ENCODE measurements at regions not wholly inside any gene's neighbourhood (a gene's known extent, or its start where the extent isn't known, plus 50 kb on each side); places are given as distances from the start of the nearest gene placed in this dataset.

DNA sequence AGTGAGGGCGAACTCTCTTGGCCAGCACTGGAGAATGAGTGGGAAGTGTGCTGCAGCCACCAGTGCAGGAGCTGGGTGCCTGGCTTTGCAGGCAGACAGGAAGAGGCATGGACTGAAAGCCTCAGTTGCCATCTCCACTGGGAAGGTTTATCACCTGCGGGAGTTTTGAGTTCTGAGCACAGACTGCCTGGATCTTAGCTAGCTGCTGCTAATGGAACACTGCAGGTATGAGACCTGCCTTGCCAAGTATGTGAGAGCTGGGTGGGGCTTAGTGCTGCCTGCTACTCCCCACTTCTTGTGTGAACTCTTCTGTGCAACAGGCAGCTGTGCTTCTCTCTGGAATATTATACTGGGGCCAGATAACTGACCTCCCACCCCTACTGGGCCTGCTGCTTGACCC lies 424.1 kb downstream of the TLR4 start:
- intact Hi-C loops (cut with DNase I), result no loop called here
- DNase-seq, result no peak
- ATAC-seq, result no peak

DNA sequence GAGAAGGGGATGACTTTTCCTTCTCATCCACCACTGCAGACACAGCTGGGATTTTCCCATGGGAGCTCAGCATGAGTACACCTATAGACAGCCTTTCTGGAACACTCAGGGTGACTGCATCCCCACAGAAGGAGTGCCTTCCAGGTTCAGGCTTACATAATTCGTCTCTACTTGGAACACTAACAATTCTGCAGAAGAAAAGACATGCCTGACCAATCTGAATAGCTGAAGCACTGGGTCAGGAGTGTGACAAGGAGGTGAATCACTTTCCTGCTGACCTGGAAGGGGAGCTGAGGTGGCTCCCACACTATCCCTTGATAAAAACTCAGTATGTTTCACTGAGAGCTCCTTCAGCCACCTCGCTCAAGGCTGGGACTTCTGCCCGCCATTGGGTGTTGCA lies 425.3 kb downstream of the TLR4 start:
- no peak for DNase-seq
- ATAC-seq, result no peak
- intact Hi-C loops (cut with DNase I), result no loop called here

DNA sequence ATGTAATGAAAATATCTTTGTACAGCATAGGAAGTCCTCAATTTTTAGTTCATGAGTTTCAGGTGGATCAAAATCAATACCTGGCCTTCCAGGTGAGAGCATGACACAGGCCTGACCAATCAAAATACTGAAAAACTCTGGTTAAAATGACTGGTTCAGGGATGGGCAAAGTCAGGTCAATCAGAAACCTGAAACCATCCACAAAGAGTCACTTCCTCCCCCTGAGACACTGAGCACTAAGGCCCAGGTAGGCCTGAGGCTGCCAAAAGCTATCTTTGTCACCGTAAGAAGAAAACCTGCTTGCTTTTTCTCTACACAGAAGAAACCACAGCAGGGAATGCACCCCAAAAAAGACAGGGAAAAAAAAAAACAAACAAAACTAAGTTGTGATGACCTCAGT lies 444.8 kb downstream of the TLR4 start:
- ATAC-seq, result no peak
- no peak for DNase-seq
- intact Hi-C loops (cut with DNase I), result no loop called here

DNA sequence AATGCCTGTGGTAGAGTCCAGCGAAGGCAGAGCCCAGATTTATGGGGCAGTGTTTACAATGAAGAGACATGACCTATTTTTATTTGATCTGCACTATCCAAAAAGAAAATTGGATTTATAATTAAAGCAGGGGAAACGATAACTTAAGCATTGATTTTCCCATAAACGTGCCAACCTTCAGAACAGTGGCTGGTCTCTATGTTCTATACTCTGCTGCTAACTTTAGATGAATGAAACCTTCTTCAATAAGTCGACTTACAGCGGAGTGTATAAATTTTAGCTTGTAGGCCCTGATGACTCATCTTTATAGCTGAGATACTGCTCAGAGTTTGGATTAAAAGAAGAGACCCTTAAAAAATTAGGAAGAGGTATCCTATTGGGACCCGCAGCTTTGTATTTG lies 452.6 kb downstream of the TLR4 start:
- ATAC-seq (no peak), DNase-seq (no peak)
- intact Hi-C loops (cut with DNase I), result no loop called here

DNA sequence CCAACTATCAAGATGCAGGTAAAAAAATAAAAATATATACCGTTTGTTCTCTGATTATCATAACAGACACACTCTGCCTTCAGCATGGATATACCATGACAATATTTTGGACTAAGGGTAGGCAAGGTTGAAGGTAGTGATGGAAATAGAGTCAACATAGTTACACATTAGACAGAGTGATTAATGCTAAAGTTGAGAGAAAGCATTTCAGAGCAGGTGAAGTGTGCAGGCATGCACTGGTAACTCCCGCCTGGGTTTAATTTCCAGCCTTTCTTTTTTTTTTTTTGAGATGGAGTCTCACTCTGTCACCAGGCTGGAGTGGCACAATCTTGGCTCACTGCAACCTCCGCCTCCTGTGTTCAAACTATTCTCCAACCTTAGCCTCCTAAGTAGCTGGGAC lies 458.5 kb downstream of the TLR4 start:
- ATAC-seq, result no peak
- no peak for DNase-seq
- intact Hi-C loops (cut with DNase I), result no loop called here

DNA sequence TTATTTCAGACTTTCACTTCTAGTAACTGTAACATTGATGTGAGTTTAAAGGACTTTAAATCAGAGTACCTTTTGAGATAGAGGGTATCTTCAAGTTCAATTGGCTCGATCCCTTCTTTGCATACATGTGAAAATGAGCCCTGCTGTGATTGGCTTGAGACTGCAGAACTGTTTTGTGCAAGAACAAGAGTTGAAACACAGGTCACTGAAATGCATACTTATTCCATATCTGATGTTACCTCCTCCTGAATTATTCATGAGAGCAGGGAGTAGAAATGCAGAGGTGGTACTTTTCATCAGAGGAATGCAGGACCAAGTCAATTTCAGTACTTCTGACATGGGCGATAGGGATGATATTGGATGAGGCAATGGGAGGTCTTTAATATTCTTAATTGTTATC lies 459.5 kb downstream of the TLR4 start:
- no peak for ATAC-seq
- intact Hi-C loops (cut with DNase I), result no loop called here
- DNase-seq, result no peak

DNA sequence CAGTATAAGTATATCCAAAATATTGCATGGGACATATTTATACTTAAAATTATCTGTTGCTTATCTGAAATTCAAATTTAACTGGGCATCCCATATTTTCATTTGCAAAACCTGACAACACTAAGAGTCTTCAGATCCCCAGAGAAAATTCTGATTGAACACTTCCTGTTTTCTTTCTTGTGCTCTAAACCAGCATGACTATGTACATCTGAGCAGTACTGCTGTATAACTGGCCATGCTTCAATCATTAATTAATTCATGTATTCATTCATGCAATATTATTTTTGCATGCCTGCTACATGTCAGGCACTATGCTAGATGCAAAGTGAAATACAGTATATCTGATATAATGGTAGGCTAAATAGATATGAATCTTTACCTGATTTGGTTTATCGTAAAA lies 461.2 kb downstream of the TLR4 start:
- intact Hi-C loops (cut with DNase I), result no loop called here
- no peak for ATAC-seq

DNA sequence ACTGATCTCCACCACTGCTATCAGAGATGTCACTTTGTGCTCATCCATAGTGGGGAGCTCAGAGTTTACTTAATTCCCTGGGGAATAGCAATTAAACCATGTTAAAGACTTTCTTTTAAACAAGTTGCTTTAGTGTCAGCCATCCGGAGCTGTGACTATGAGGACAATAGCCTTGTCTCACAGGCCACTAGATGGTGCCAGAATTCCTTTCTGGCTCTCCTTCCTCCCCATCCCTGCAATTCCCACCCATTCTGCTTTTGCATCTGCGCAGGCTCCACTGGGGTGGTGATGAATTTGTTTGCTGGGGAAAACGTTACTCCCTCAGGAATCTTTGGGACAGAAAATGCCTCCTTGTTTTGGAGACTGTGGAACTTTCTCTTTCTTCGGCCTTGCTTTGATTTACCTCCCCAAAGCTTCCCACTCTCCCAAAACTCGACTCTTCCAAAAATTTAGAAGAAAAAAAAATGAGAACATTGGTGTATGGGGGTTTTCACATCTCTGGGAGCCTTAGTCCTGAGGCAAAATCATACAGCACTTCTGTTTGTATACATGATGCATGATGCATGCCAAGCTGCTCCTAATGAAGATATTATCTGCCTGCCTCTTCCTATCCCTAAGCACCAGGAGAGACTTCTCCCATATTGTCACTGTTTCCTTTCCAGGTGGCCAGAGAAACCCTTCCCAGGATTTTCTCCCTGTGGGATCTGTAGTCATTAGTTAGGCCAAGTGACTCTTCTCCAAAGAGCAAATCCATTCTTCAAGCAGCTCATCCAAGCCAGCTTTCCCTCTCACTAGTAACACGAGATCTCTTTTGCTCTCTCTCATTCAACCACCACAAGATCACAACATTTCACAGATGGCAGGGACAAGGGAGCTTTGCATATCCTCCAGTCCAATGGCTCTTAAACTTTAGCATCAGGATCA lies 466.1 kb downstream of the TLR4 start:
- intact Hi-C loops (cut with DNase I), result loop anchor here in 1 of 2 donors (10.0 kb wide), 4 partner anchors 355 to 1195 kb away; partner anchors contain the start of gene BRINP1
- ATAC-seq (peak; percentile 70 to 83), DNase-seq (peak; percentile 36)

More for the DNA sequence above, 461.2 kb downstream of the TLR4 start:
- DNase-seq, result no peak

DNA sequence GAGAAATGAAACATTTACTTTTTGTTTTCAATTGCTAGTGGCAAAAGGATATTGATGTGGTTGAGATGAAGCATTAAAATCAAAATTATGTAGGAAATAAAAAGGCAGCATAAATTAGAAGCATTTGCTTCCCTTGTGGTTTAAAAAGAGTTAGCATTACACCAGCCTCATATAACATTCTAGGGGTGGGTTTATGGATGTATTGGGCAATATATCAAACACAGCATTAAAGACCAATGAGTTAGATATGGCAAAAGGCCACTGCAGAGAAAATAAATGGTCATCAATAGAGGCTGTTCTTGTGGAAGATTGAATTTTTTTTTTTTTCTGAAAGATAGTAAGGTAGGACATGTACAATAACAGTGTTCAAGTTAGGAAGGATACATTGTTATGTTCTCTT lies 473.0 kb downstream of the TLR4 start:
- intact Hi-C loops (cut with DNase I), result loop anchor here in 1 of 2 donors (10.0 kb wide), 4 partner anchors 348 to 1188 kb away; partner anchors contain the start of gene BRINP1
- ATAC-seq (no peak), DNase-seq (no peak)

DNA sequence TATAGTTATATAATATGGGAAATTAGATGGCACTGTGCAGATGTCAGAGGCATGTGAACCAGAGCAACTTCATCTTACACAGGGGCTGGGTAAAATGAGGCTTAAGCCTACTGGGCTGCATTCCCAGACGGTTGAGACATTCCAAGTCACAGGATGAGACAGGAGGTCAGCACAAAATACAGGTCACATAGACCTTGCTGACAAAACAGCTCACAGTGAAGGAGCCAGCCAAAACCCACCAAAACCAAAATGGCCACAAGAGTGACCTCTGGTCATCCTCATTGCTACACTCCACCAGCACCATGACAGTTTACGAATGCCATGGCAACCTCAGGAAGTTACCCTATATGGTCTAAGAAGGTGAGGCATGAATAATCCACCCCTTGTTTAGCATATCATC lies 479.4 kb downstream of the TLR4 start:
- ATAC-seq (no peak), DNase-seq (no peak)
- intact Hi-C loops (cut with DNase I), result no loop called here

DNA sequence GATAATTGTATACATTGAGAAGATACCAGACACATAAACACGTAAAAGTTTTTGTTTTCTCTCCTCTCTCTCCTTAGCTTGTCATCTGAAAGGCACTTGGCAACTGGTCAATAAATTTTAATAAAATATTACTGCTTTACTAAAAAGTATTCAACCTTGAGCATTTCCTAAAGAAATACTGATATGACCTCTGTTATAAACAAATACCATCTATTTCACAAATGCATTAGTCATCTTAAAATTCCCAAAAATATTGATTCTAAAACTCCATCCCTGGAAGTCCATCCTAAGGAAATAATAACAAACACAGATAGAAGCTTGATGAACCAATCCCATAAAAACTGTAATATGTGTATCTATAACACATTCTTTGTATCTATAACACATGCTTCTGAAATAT lies 483.2 kb downstream of the TLR4 start:
- intact Hi-C loops (cut with DNase I), result no loop called here
- no peak for DNase-seq
- no peak for ATAC-seq

DNA sequence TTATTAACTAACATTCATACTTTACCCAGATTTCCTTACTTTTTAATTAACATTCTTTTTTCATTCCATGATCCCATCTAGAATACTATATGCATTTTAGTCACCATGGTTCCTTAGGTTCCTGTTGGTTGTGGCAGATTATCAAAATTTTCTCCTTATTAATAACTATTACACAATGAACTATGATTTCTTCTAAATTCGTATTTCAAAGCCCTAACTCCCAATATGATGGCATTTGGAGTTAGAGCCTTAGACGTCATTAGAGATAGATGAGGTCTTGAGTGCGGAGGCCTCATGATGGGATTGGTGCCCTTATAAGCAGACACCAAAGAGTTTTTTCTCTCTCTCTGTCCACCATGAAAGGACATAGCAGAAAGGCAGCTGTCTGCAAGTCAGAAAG lies 485.4 kb downstream of the TLR4 start:
- intact Hi-C loops (cut with DNase I), result no loop called here
- no peak for ATAC-seq
- no peak for DNase-seq

DNA sequence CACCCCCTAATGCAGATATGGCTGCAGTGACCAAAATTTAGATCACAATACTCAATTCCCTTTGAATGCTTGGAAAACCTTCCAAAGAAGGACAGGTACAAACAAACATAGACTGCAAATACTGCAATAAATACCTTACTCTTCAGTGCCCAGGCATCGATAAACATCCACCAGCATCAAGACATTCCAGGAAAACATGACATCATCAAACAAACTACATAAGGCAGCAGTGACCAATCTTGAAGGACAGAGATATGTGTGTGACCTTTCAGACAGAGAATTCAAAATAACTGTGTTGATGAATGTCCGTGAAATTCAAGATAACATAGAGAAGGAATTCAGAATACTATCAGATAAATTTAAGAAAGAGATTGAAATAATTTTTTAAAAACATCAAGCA lies 488.6 kb downstream of the TLR4 start:
- ATAC-seq (no peak), DNase-seq (no peak)
- intact Hi-C loops (cut with DNase I), result no loop called here

DNA sequence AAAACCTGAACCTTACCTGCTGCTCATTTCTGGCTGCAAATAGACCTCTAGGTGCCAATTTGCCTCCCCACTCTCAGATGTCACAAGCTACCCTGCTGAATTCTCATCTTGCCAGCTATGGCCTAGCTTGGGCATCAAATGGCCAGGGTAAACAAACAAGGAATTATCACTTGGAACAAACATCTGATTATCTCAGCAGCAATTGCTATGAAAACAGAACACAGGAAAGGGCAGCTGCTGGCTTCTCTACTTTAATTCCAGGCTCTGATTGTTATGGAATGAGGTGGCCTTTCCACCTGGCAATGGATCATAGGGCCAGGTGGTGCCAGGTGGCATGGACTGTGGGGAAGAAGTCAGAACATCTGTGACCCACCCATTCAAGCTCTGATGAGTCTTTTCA lies 505.1 kb downstream of the TLR4 start:
- intact Hi-C loops (cut with DNase I), result no loop called here
- ATAC-seq (no peak), DNase-seq (no peak)

DNA sequence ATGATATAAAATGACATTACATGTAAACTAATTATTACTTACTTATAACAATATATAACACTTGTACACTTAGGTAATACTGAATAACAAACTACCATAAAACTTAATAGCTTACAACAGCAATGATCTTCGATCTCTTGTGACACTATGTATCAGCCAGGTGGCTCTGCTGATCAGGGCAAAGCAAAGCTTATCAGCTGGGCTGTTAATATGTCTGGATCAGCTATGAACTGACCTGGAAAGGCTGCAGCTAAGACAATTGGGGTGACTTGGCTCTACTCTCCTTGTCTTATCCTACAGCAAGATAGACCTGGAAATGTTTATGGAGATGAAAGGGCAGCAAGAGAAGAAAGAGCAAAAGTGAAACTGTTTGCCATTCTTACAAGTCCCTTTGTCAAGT lies 511.3 kb downstream of the TLR4 start:
- intact Hi-C loops (cut with DNase I), result no loop called here
- no peak for ATAC-seq

DNA sequence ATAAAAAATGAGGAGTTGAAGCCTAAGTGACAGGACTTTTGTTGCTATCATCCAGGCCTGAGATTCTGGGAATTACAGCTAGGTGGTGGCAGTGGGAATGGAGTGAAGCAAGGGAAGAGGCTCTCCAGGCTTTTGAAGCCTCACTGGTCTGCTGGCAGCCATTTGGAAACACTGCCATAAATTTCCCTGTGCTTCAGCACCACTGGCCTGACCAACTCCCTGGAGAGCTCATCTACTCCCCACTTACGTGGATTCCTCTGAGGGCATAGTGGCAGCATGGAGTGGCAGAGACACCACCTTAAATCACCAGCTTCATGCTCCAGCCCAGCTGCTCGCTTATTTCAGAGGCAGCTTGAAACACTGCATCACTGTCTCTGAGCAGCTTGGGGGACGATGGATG lies 518.2 kb downstream of the TLR4 start:
- DNase-seq, result no peak
- peak; percentile 17 to 34 for ATAC-seq
- intact Hi-C loops (cut with DNase I), result no loop called here

More for the DNA sequence above, 511.3 kb downstream of the TLR4 start:
- no peak for DNase-seq

DNA sequence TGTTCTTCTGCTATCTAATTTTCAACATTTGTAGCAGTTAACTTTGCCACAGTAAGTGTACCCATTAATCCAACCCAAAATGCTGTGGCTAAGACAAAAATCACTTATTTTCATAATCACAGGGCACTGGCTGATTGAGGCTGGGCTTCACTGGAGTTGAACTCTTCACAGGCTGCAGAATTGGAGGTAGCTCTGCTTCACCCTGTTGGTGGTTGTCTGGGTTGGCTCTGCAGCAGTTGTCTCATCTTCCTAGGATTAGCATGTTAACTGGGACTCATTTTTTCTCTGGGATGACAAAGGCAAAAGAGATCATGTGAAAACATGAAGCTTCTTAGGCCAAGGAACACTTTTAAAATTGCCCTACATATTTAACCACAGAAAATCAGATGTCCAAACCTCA lies 518.9 kb downstream of the TLR4 start:
- ATAC-seq (no peak), DNase-seq (no peak)
- intact Hi-C loops (cut with DNase I), result no loop called here

DNA sequence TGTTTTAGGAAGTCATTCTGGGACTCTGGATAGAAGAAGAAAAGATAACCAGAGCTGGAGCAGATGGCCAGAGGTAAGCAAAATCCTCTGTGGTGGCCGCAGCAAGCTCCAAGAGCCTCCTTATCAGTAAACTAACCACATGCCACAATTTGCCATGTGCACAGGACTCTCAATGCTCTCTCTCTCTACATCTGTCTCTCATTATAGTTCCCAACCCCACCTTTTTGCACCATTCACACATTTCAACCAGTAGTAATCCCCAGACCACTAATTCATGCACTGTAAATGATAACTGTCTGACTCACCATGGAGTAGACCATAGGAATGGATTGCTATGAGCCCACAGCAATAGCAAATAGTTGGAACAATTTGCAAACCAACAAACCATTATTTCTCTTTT lies 526.1 kb downstream of the TLR4 start:
- intact Hi-C loops (cut with DNase I), result no loop called here
- no peak for DNase-seq
- no peak for ATAC-seq

DNA sequence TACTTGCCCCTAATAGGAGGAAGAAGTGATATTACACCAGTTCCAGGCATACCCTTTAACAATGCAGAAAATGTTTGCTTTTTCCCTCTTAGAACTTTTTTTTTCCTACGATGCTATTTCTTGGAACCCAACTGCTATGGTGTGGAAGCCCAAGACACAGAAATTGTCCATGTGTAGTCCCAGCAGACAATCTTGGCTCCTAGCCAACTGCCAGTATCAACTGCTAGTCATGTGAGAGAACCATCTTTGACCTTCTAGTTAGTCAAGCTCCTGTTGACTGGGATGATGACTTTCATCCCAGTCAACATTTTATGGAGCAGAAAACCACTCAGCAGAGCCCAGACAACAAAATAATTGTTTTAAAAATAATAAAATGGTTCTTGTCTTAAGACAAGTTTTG lies 532.4 kb downstream of the TLR4 start:
- intact Hi-C loops (cut with DNase I), result no loop called here
- no peak for DNase-seq
- no peak for ATAC-seq

DNA sequence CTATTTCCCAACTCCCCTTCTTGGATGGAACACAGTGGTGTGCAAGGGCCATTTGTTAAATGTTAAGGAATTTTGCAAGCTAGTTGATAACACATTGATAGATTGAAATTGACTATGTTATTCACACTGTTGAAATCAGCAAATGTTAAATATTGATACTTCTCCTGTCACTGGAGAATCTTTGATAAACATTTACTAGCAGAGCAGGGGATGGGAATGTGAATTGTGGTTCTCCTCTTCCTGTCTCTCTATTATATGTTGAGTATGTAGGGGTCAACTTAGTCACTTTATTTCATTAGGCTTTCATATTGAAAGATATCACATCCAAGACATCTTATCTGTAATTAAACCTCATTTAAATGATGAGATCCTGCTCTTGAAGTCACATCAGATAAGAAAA lies 533.9 kb downstream of the TLR4 start:
- intact Hi-C loops (cut with DNase I), result no loop called here
- DNase-seq (no peak), ATAC-seq (no peak)

DNA sequence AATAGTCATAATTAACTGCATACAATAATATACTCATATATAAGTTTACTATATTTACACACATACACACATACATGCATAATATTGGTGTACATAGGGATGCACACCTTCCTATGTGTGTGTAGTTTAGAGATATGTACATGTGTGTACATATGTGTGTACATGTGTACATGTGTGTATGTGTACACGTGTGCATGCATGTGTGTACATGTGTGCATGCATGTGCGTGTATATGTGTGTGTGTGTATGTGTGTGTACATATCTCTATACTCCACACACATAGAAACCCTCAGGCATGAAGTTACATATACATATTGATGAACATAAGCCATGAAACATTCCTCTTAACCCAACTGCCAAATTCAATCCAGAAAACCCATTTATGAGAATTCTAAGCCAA lies 547.8 kb downstream of the TLR4 start:
- intact Hi-C loops (cut with DNase I), result no loop called here
- ATAC-seq (no peak), DNase-seq (no peak)
